ENCODE measurements at regions not wholly inside any gene's neighbourhood (a gene's known extent, or its start where the extent isn't known, plus 50 kb on each side); places are given as distances from the start of the nearest gene placed in this dataset.

DNA sequence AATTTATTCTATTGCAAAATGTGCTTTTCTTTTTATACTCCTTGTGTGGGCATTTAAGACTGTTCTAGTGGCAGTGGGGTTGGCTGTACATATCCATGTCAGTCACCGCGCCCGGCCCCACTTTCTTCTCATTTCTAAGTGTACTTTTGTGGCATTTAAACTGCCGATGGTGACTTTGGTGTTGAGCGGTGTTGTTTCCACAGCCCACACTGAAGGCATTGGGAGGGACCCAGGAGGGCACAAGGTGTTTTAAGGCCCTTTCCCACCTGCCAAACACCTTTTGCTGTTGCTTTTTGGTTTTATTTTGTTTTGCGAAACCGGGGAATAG is 369.7 kb downstream of the MTX2 start:
- no peak overlapping the region for H3K4me3 ChIP-seq (ENCODE audit: low read depth, low read length)
- TF ChIP-seq, protein P1, sequence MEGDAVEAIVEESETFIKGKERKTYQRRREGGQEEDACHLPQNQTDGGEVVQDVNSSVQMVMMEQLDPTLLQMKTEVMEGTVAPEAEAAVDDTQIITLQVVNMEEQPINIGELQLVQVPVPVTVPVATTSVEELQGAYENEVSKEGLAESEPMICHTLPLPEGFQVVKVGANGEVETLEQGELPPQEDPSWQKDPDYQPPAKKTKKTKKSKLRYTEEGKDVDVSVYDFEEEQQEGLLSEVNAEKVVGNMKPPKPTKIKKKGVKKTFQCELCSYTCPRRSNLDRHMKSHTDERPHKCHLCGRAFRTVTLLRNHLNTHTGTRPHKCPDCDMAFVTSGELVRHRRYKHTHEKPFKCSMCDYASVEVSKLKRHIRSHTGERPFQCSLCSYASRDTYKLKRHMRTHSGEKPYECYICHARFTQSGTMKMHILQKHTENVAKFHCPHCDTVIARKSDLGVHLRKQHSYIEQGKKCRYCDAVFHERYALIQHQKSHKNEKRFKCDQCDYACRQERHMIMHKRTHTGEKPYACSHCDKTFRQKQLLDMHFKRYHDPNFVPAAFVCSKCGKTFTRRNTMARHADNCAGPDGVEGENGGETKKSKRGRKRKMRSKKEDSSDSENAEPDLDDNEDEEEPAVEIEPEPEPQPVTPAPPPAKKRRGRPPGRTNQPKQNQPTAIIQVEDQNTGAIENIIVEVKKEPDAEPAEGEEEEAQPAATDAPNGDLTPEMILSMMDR (IDR thresholded peaks at IDR 0.05; ENCODE audit: borderline replicate concordance, insufficient read depth, low read depth, low read length) = no peak

DNA sequence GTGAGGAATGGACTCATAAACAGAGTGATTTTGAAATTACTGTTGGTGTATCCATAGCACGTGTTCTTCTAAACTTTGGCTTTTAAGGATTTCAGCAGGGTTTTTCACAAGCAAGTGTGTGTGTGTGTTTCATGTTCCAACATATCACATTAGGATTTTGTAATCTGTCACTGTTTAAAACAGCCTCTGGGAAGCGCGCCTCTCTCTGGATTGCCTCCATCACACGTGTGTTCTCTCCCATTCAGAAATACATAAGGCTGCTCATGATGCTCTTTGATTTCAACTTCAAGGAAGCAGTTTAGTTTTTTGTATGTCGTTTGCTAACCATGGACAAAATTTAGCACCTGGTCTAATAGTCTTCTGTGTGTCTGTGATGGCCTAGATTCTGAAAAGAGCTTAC is 370.4 kb downstream of the MTX2 start:
- TF ChIP-seq, protein P1 (IDR thresholded peaks at IDR 0.05; ENCODE audit: borderline replicate concordance, insufficient read depth, low read depth, low read length) = no peak
- H3K4me3 ChIP-seq (ENCODE audit: low read depth, low read length) = no peak overlapping the region

DNA sequence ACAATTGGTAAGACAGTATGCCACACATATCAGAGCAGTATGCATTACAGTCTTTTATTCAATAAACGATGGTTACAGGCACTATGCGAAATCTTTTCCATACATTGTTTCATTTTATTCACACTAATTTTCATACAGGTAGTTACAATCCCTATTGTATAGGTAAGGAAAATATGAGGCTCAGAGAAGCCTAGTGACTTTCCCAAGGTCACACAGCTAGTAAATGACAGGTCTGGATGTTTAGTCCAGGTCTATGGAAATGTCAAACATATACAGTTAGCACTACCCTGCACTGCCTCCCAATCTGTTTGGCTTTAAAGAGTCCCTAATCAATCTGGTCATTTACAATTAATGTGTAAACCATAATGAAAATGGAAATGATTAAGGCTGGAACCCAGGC is 372.2 kb downstream of the MTX2 start:
- TF ChIP-seq, protein P1 (IDR thresholded peaks at IDR 0.05; ENCODE audit: borderline replicate concordance, insufficient read depth, low read depth, low read length) = no peak
- H3K4me3 ChIP-seq (ENCODE audit: low read depth, low read length) = no peak overlapping the region

DNA sequence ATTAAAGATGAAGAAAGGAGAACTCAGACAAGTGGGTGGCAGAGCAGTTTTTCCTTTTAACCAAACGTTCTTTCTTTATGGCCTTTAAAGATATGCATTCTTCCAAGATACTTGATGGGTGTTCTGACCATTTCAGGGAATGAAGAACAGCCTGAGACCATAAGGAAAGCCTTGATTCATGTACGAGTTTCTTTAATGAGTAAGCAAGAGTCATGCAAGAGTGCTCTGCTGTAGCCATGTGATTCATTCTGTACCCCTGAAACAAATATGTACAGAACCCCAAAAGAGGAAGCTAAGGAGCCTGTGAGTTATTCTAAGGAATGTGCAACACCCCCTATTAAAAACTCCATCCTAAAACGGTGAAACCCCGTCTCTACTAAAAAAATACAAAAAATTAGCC is 372.8 kb downstream of the MTX2 start:
- TF ChIP-seq, protein P1 (IDR thresholded peaks at IDR 0.05; ENCODE audit: borderline replicate concordance, insufficient read depth, low read depth, low read length) = no peak
- no peak overlapping the region for H3K4me3 ChIP-seq (ENCODE audit: low read depth, low read length)

DNA sequence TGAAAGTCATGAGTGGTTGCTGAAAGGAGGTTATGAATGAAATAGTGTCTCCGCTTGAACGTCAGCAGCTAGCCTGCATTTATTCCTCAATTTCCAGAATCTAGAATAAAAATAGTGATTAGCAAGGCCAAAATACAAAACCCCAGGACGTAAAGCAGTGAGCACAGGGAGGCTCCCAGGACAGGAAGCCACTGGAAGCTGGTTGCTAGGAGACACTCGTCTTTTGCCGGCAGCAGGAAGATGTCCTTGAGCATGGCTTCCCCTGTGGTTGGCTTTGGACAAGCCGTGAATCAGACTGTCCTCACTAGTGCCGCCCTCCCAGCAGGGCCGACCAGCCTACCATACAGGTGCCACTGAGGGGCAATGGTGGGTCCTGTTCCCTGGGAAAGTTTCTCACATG is 374.4 kb downstream of the MTX2 start:
- TF ChIP-seq, protein P1 (IDR thresholded peaks at IDR 0.05; ENCODE audit: borderline replicate concordance, insufficient read depth, low read depth, low read length) = no peak
- H3K4me3 ChIP-seq (ENCODE audit: low read depth, low read length) = no peak overlapping the region

DNA sequence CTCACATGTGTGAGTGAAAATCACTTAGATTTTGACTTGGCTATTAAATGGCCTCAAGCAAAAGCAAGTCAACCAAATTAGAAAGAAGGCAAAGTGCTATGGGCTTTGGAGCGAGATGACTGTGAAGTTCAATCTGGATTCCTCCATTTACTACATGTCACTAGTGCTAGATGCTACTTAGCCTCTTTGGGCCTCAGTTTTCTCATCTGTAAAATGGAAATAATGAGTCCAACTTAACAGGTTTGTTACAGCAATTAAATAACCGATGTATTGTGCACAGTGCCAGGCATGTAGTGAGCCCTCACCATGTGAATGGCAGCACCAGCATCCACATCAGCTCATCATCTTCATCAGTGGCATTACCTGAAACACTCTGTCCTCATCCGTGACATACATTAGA is 376.3 kb downstream of the MTX2 start:
- TF ChIP-seq, protein P1 (IDR thresholded peaks at IDR 0.05; ENCODE audit: borderline replicate concordance, insufficient read depth, low read depth, low read length) = no peak
- no peak overlapping the region for H3K4me3 ChIP-seq (ENCODE audit: low read depth, low read length)

DNA sequence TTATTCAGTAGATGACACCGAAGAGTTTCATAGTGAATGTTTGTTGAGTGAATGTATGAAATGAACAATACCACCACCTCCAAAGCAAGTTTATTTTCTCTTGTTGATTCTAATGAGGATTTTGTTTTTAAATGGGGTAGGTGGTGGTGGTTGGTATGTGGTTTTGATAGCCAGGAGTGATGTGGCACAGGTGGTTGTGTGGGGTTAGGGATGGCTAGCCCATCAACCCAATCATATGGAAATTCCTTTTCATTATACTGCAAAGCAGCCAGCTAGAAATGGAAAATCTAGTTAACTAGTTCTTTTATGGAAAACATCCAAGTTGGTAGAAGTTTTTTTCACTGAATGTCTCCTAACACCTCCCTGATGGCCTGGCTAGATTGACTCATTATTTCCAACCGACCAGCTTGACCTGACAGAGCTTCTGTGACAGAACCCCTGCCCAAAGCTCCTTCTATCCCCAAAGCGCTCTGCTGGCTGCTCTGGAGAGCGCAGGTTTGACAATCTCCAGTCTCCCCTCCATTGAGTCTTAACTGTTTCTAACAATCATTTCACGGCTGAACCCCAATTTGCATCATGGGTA is 376.9 kb downstream of the MTX2 start:
- TF ChIP-seq, protein P1 (IDR thresholded peaks at IDR 0.05; ENCODE audit: borderline replicate concordance, insufficient read depth, low read depth, low read length) = no peak
- H3K4me3 ChIP-seq (ENCODE audit: low read depth, low read length) = no peak overlapping the region

All from GM12875 (cell line).